Tongue (tissue), 1 donor: ENCODE measurements at regions not wholly inside any gene's neighbourhood (a gene's known extent, or its start where the extent isn't known, plus 50 kb on each side); places are given as distances from the start of the nearest gene placed in this dataset.
A peak's percentile ranks its signal among the peaks of the same experiment; 100 is the strongest.

Source experiments
- DNase-seq: peaks from one replicate; pipeline ENCODE4 v3.0.0-alpha.2; 2015

GRCh38 chr10:10164848-10165247 is 852.8 kb upstream of the CELF2 start:
- DNase-seq = no peak

- DNase-seq = no peak
These were observed 852.3 kb upstream of the CELF2 start for GRCh38 chr10:10165415-10165814.

DNA sequence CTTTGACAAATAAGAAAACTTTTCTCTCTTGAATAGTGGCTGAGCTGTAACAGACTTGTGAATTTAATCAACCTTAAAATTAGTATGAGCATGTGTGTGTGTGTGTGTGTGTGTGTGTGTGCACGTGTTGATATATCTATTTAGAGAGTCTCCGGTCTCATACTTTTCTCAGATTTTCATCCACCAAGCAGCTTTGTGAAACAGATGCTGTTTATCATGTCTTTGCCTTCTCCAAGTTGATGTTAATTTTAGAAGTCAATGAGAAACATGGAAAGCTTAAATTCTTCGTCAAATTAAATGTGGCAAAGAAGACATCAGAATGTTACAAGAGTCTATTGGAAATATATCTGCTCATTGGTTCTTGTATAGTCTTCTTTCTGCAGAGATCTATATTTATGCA is 839.2 kb upstream of the CELF2 start:
- no peak for DNase-seq

- DNase-seq = no peak
These were observed 823.8 kb upstream of the CELF2 start for GRCh38 chr10:10193848-10194247.

DNA sequence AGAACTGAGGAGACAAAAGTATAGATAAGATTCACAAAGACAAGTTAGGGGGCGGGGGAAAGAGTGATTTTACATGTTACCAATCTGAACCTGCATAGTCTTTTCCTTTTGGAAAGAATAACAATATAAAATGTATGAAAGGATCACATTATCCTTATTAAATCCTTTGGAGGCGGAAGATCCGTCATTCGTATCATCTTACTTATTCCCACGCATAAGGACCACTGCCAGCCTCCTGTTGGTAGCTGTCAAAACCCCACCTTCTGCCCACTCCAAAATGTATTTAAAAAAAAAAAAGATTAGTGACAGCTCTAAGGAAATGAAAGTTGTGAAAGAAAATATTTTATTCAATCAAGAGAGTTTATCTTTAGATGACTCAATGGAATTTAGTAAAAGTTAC is 821.0 kb upstream of the CELF2 start:
- DNase-seq = peak; percentile 50

- DNase-seq = no peak
These were observed 820.2 kb upstream of the CELF2 start for GRCh38 chr10:10197423-10197822.

- no peak for DNase-seq
These were observed 819.3 kb upstream of the CELF2 start for GRCh38 chr10:10198363-10198762.

DNA sequence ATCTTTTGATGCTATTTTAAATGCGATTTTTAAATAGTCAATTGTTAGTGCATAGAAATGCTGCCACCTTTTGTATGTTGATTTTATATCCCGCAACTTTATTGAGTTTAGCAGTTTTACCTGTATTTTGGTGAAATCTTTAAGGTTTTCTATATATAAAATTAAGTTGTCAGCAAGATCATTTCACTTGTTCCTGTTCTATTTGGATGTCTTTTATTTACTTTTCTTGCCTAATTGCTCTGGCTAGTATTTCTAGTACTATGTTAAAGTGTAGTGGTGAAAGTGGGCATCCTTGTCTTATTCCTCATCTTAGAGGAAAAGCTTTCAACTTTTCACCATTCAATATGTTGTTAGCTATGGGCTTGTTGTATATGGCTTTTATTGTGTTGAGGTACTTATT is 813.3 kb upstream of the CELF2 start:
- DNase-seq = no peak

- DNase-seq = no peak
These were observed 811.8 kb upstream of the CELF2 start for GRCh38 chr10:10205906-10206305.

DNA sequence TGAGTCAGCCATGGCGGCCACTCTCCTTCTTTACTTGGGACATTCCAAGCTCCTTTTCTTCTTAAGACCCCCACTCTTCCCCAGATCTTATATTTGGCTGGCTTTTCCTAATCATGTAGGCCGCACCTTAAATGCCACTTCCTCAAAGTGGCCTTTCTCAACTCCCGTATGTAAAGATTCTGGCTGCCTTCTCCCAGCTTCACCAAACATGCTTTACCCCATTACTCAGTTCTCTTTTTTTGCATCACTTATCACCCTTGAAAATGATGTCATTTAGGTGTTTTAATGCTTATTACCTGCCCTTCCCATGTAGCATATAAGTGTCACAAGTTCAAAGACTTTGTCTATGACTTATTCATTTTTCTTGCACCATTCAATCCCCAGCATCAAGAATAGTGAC is 810.1 kb upstream of the CELF2 start:
- DNase-seq = no peak

- peak; percentile 23 for DNase-seq
These were observed 809.5 kb upstream of the CELF2 start for GRCh38 chr10:10208196-10208595.

DNA sequence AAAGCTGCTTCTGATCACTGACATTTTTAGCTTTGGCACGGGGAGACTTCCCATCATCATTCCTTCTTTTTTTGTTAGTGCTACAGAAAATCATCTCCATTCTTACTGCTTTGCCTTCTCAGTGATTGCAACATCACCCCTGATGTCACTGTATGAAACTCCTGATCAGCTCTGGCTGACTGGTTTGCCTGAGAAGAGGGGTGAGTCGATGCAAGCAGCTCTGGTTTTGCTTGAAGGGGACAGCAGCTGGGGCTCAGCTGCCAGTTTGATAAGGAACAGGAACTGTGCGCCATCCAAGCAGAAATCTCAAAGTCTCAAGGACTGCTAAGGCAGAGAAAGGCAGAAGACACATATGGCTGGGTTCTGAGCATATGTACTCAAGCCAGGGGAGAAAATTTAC is 808.5 kb upstream of the CELF2 start:
- peak; percentile 63 for DNase-seq

GRCh38 chr10:10211409-10211808 is 806.3 kb upstream of the CELF2 start:
- no peak for DNase-seq

- DNase-seq = no peak
These were observed 804.4 kb upstream of the CELF2 start for GRCh38 chr10:10213237-10213636.

DNA sequence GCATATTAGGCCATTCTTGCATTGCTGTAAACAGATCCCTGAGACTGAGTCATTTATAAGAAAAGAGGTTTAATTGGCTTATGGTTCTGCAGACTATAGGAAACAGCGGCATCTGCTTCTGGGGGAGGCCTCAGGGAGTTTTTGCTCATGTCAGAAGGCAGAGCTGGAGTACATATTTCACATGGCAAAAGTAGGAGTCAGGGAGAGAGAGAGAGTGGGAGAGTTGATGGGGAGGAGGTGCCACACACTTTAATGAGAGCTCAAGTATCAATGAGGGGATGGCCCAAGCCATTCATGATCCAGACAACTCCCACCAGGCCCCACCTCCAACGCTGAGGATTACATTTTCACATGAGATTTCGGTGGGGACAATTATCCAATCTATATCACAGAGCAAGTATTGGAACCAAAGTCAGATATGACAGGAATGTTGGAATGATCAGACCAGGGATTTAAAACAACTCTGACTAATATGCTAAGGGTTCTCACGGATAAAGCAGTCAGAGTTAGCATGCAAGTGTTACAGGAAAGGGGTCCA is 795.3 kb upstream of the CELF2 start:
- DNase-seq = no peak

DNA sequence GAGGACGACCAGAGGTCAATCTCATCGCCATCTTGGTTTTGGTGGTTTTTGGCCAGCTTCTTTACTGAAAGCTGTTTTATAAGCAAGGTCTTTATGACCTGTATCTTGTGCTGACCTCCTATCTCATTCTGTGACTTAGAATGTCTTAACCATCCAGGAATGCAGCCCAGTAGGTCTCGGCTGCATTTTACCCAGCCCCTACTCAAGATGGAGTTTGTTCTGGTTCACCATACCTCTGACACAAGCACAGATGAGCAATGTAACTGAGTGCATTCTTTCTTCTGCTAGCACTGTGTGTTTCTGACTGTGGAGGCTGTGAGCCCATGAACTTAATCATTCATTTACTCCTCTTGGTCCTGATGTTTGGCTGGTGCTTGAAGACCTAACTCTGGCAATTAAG is 794.5 kb upstream of the CELF2 start:
- DNase-seq = no peak

DNA sequence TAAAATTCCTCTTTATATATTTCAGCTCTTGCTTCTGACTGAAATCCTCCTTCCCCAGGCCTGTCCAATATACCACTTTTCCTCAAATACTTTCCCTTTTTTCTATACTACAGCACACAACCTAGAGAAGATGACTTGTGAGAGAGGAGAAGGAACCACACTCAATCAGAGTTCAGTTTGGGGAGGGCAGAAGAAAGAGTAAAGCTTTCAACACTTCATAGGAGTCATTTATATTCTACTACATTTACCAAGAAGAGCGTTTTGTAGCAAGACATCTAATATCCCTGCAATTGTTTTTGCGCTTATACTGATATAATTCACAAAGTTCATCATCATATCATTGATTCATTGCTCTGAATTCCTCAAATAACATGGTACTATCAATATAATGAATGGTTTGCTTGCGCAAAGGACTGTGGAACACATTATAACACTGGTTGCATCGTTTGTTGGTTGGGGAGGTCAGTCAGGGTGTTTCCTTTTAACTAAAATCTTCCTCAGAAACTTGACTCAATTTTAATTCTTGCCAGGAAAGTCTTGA is 792.5 kb upstream of the CELF2 start:
- DNase-seq = no peak

GRCh38 chr10:10233229-10233628 is 784.4 kb upstream of the CELF2 start:
- peak; percentile 9 for DNase-seq

DNA sequence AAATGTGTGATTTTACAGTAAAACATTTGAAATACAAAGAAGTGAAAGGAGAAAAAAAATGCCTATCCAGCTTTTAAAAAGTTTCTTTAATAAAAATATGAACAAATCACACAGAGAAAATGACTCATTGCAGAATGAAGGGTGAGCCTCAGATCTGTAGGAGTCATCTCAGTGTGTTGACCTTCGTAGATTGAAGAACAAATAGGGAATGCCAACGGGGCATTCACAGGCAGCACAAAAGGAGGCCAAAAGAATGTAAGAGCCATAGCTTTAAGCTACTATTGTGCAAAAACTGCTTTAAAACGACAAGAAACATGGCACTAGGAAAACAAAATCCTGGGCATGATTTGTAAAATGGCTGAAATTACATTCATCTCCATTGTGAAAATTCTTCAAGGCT is 782.7 kb upstream of the CELF2 start:
- DNase-seq = no peak

GRCh38 chr10:10247585-10247984 is 770.1 kb upstream of the CELF2 start:
- DNase-seq = no peak

GRCh38 chr10:10256860-10257259 is 760.8 kb upstream of the CELF2 start:
- DNase-seq = no peak

DNA sequence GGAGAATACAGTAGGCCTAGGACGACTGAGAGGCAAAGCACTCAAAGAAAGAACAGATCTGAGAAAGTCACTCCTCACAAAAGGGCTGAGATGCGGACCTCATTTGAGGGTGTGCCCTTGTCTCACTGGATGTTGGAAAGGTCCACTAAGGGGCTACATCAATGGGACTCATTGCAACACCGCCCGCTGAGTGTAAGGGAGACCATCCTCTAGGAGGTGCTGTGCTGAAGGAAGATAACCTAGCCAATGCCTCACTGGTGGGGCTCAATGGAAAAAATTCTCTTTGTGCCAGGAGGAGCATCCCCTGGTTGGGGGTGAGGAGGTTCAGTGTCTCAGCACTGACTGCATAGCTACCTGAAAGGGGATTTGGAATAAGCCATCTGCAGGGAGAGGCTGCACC is 758.7 kb upstream of the CELF2 start:
- no peak for DNase-seq

GRCh38 chr10:10270126-10271050 is 747.3 kb upstream of the CELF2 start:
- peak; percentile 21 for DNase-seq

- DNase-seq = no peak
These were observed 746.0 kb upstream of the CELF2 start for GRCh38 chr10:10271639-10272192.
